ENCODE measurements at regions not wholly inside any gene's neighbourhood (a gene's known extent, or its start where the extent isn't known, plus 50 kb on each side); places are given as distances from the start of the nearest gene placed in this dataset.

GRCh38 chr1:55639051-55639450, 423.9 kb upstream of the USP24 start:
- TF ChIP-seq EZH2 (IDR thresholded peaks at IDR 0.05; ENCODE audit: borderline replicate concordance, low read length) (no peak), CTCF (IDR thresholded peaks at IDR 0.05; ENCODE audit: low read length) (no peak)
